ENCODE measurements at regions not wholly inside any gene's neighbourhood (a gene's known extent, or its start where the extent isn't known, plus 50 kb on each side); places are given as distances from the start of the nearest gene placed in this dataset.

- no peak for TF ChIP-seq JUN (IDR thresholded peaks at IDR 0.05; ENCODE audit: borderline replicate concordance, insufficient read depth, insufficient read length, low read depth)
- no peak for TF ChIP-seq POLR2A (IDR thresholded peaks at IDR 0.05; ENCODE audit: low read depth, low read length)
- TF ChIP-seq EZH2 (IDR thresholded peaks at IDR 0.05; ENCODE audit: borderline replicate concordance, low read depth, low read length, severe bottlenecking), result no peak
- TF ChIP-seq, protein P1, sequence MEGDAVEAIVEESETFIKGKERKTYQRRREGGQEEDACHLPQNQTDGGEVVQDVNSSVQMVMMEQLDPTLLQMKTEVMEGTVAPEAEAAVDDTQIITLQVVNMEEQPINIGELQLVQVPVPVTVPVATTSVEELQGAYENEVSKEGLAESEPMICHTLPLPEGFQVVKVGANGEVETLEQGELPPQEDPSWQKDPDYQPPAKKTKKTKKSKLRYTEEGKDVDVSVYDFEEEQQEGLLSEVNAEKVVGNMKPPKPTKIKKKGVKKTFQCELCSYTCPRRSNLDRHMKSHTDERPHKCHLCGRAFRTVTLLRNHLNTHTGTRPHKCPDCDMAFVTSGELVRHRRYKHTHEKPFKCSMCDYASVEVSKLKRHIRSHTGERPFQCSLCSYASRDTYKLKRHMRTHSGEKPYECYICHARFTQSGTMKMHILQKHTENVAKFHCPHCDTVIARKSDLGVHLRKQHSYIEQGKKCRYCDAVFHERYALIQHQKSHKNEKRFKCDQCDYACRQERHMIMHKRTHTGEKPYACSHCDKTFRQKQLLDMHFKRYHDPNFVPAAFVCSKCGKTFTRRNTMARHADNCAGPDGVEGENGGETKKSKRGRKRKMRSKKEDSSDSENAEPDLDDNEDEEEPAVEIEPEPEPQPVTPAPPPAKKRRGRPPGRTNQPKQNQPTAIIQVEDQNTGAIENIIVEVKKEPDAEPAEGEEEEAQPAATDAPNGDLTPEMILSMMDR (IDR thresholded peaks at IDR 0.05; ENCODE audit: extremely low read depth in 1 of 2, insufficient read depth in 1 of 2, low read depth in 1 of 2, low read length in 2 of 2), result no peak
- TF ChIP-seq, protein P2, sequence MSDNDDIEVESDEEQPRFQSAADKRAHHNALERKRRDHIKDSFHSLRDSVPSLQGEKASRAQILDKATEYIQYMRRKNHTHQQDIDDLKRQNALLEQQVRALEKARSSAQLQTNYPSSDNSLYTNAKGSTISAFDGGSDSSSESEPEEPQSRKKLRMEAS (IDR thresholded peaks at IDR 0.05; ENCODE audit: insufficient read depth, insufficient read length), result no peak
- TF ChIP-seq POLR2AphosphoS5 (IDR thresholded peaks at IDR 0.05; ENCODE audit: insufficient read depth, low read depth, low read length), result no peak
- TF ChIP-seq FOS (IDR thresholded peaks at IDR 0.05; ENCODE audit: borderline replicate concordance, insufficient read depth, low read length), result no peak
- no peak for TF ChIP-seq MYC (IDR thresholded peaks at IDR 0.05; ENCODE audit: low read depth, low read length)
- no peak for TF ChIP-seq GATA2 (IDR thresholded peaks at IDR 0.05; ENCODE audit: insufficient read depth, insufficient read length, low read depth, low read length)
These were observed 88.9 kb upstream of the SIX3 start for GRCh38 chr2:44852594-44852993.
